Neural cell (in vitro differentiated cells): ENCODE measurements at regions not wholly inside any gene's neighbourhood (a gene's known extent, or its start where the extent isn't known, plus 50 kb on each side); places are given as distances from the start of the nearest gene placed in this dataset.

Experiments
- EZH2 ChIP-seq: fragments of 200-600, 300-800 bp; shearing (Covaris generic), sonication (generic); IDR thresholded peaks from 2 replicates; pipeline ENCODE4 v1.6.1; 2014; ENCODE audit warnings: antibody characterized with exemption, low read length, borderline replicate concordance, mild to moderate bottlenecking; ENCODE audit not compliant: insufficient read depth, poor library complexity, severe bottlenecking
- MXI1 ChIP-seq: fragments of 450-650 bp; conservative IDR thresholded peaks from 2 replicates; pipeline ENCODE4 v1.6.1; 2014; ENCODE audit warnings: antibody characterized with exemption, mild to moderate bottlenecking; ENCODE audit not compliant: poor library complexity, severe bottlenecking
- POLR2AphosphoS5 ChIP-seq: IDR thresholded peaks from 2 replicates; pipeline ENCODE4 v1.6.1; 2012
- TAF1 ChIP-seq: IDR thresholded peaks from 2 replicates; pipeline ENCODE4 v1.6.1; 2012; ENCODE audit warnings: low read depth
- TF ChIP-seq, protein P1 (sequence below): fragments of 450-650 bp; IDR thresholded peaks from 2 replicates; pipeline ENCODE4 v1.5.1; 2014; ENCODE audit warnings: antibody characterized with exemption, mild to moderate bottlenecking, moderate library complexity; ENCODE audit not compliant: poor library complexity, severe bottlenecking

- TF ChIP-seq EZH2 (no peak), POLR2AphosphoS5 (no peak), TAF1 (no peak), MXI1 (no peak)
- TF ChIP-seq, protein P1, sequence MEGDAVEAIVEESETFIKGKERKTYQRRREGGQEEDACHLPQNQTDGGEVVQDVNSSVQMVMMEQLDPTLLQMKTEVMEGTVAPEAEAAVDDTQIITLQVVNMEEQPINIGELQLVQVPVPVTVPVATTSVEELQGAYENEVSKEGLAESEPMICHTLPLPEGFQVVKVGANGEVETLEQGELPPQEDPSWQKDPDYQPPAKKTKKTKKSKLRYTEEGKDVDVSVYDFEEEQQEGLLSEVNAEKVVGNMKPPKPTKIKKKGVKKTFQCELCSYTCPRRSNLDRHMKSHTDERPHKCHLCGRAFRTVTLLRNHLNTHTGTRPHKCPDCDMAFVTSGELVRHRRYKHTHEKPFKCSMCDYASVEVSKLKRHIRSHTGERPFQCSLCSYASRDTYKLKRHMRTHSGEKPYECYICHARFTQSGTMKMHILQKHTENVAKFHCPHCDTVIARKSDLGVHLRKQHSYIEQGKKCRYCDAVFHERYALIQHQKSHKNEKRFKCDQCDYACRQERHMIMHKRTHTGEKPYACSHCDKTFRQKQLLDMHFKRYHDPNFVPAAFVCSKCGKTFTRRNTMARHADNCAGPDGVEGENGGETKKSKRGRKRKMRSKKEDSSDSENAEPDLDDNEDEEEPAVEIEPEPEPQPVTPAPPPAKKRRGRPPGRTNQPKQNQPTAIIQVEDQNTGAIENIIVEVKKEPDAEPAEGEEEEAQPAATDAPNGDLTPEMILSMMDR = no peak
These were observed 326.2 kb upstream of the SLIT2 start for GRCh38 chr4:19925516-19925915.
